Naive B cell (primary cell): ENCODE measurements at regions not wholly inside any gene's neighbourhood (a gene's known extent, or its start where the extent isn't known, plus 50 kb on each side); places are given as distances from the start of the nearest gene placed in this dataset.
A peak's percentile ranks its signal among the peaks of the same experiment; 100 is the strongest.

ENCODE experiments used
- ATAC-seq, 2 donors: fragments of 150-1000 bp; cut with Tn5 transposase; 2 replicates each; pipeline ENCODE4 v1.10.0; 2021; ENCODE audit warnings: low read depth in 2 of 2, mild to moderate bottlenecking in 2 of 2, moderate library complexity in 2 of 2
- DNase-seq: peaks from one replicate; pipeline ENCODE4 v3.0.0; 2022
- H3K27ac Mint-ChIP-seq, 6 donors: one replicate each; pipeline ENCODE4 v1.8.0; 2020 to 2022; ENCODE audit warnings: mild to moderate bottlenecking in 6 of 6, mixed read lengths in 6 of 6, moderate library complexity in 5 of 6, inconsistent platforms in 2 of 6
- H3K27me3 Mint-ChIP-seq, 3 donors: one replicate each; pipeline ENCODE4 v1.8.0; 2021 to 2022; ENCODE audit warnings: mixed read lengths in 3 of 3, mild to moderate bottlenecking in 1 of 3
- H3K36me3 Mint-ChIP-seq, 2 donors: one replicate each; pipeline ENCODE4 v1.8.0; 2020 to 2022; ENCODE audit warnings: mixed read lengths in 2 of 2, inconsistent platforms in 1 of 2, mild to moderate bottlenecking in 1 of 2
- H3K4me1 Mint-ChIP-seq, 3 donors: one replicate each; pipeline ENCODE4 v1.8.0; 2020 to 2022; ENCODE audit warnings: mixed read lengths in 3 of 3, inconsistent platforms in 1 of 3, mild to moderate bottlenecking in 1 of 3, moderate library complexity in 1 of 3
- H3K4me3 Mint-ChIP-seq, 8 donors: one replicate each; pipeline ENCODE4 v1.8.0; 2020 to 2022; ENCODE audit warnings: mild to moderate bottlenecking in 8 of 8, mixed read lengths in 8 of 8, moderate library complexity in 8 of 8, inconsistent platforms in 2 of 8
- H3K9me3 Mint-ChIP-seq, 7 donors: one replicate each; pipeline ENCODE4 v1.8.0; 2020 to 2022; ENCODE audit warnings: mixed read lengths in 7 of 7, mild to moderate bottlenecking in 5 of 7, inconsistent platforms in 2 of 7, moderate library complexity in 1 of 7

DNA sequence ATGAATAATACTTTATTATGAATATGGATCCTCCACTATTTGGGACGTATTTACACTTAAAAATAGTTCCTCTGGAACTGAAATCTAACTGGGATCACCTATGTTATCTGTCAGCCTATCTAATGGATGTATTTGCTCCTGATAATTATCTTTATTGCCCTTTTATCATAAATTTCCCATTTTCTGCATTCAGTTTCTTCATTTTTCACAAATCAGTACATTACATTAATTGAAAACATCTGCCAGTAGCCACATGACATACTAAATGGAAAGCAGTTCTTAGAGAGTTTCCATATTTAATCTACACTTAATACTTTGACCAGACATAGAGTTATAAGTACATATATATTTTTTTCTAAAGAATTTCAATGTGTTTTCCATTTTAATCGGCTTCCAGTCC lies 888.8 kb downstream of the SLITRK6 start:
- Mint-ChIP-seq H3K4me1 (no peaks in the 10 kb centered on the region), H3K36me3 (no peaks in the 10 kb centered on the region), H3K9me3 (peaks cover 0 to 3% (median 0%) of the 10 kb centered on the region in 7 donors), H3K27me3 (no peaks in the 10 kb centered on the region), H3K4me3 (no peak overlapping the region), H3K27ac (no peak overlapping the region)
- DNase-seq (no peak), ATAC-seq (no peak)

- H3K27me3 Mint-ChIP-seq, result no peaks in the 10 kb centered on the region
- DNase-seq (no peak), ATAC-seq (no peak)
- H3K36me3 Mint-ChIP-seq, result peaks cover 0 to 3% of the 10 kb centered on the region in 2 donors
- peaks cover 0 to 4% (median 0%) of the 10 kb centered on the region in 7 donors for H3K9me3 Mint-ChIP-seq
- H3K4me3 Mint-ChIP-seq, result no peak overlapping the region
- H3K4me1 Mint-ChIP-seq, result peaks cover 0 to 8% (median 0%) of the 10 kb centered on the region in 3 donors
- no peak overlapping the region for H3K27ac Mint-ChIP-seq
Observed at GRCh38 chr13:84903391-84903790, 895.8 kb downstream of the SLITRK6 start.

- peaks cover 0 to 8% (median 0%) of the 10 kb centered on the region in 3 donors for H3K4me1 Mint-ChIP-seq
- peaks cover 0 to 4% (median 0%) of the 10 kb centered on the region in 7 donors for H3K9me3 Mint-ChIP-seq
- peak overlapping the region in 3 of 6 donors; percentile 49 to 85 (median 57) for H3K27ac Mint-ChIP-seq
- ATAC-seq (peak; percentile 37 to 73), DNase-seq (no peak)
- H3K4me3 Mint-ChIP-seq, result no peak overlapping the region
- no peaks in the 10 kb centered on the region for H3K27me3 Mint-ChIP-seq
- peaks cover 0 to 3% of the 10 kb centered on the region in 2 donors for H3K36me3 Mint-ChIP-seq
Observed at GRCh38 chr13:84902243-84902642, 897.0 kb downstream of the SLITRK6 start.

GRCh38 chr13:84896128-84896527 lies 903.1 kb downstream of the SLITRK6 start:
- peaks cover 0 to 3% of the 10 kb centered on the region in 2 donors for H3K36me3 Mint-ChIP-seq
- DNase-seq (peak; percentile 29), ATAC-seq (peak in 1 of 2 donors; percentile 45)

DNA sequence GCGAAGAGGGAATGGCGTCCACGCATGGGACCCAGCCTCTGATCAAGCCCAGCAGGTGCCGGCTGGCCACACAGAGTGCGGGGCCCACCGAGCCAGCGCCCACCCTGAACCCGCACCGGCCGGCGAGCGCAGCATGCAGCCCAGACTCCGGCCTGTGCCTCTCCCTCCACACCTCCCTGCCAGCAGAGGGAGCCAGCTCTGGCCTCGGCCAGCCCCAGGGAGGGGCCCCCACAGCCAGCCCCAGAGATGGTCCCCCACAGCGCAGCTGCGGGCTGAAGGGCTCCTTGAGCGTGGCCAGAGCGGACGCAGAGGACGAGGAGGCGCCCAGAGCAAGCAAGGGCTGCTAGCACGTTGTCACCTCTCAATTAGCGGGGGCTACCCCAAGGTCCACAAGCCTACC lies 904.5 kb downstream of the SLITRK6 start:
- Mint-ChIP-seq H3K27ac (no peak overlapping the region), H3K36me3 (no peaks in the 10 kb centered on the region), H3K9me3 (no peaks in the 10 kb centered on the region), H3K4me3 (no peak overlapping the region), H3K4me1 (no peaks in the 10 kb centered on the region), H3K27me3 (no peaks in the 10 kb centered on the region)
- no peak for ATAC-seq
- DNase-seq, result no peak

More at GRCh38 chr13:84896128-84896527, 903.1 kb downstream of the SLITRK6 start:
- Mint-ChIP-seq H3K9me3 (peaks cover 0 to 4% (median 0%) of the 10 kb centered on the region in 7 donors), H3K27ac (no peak overlapping the region), H3K4me1 (no peaks in the 10 kb centered on the region), H3K4me3 (no peak overlapping the region), H3K27me3 (no peaks in the 10 kb centered on the region)

GRCh38 chr13:84885868-84886267 lies 913.4 kb downstream of the SLITRK6 start:
- Mint-ChIP-seq H3K4me3 (no peak overlapping the region), H3K27ac (no peak overlapping the region), H3K4me1 (no peaks in the 10 kb centered on the region), H3K36me3 (no peaks in the 10 kb centered on the region), H3K9me3 (no peaks in the 10 kb centered on the region), H3K27me3 (no peaks in the 10 kb centered on the region)
- DNase-seq (no peak), ATAC-seq (no peak)

GRCh38 chr13:84873951-84874350 lies 925.3 kb downstream of the SLITRK6 start:
- no peak overlapping the region for H3K4me3 Mint-ChIP-seq
- H3K9me3 Mint-ChIP-seq, result peaks cover 2 to 16% (median 6%) of the 10 kb centered on the region in 7 donors
- DNase-seq (no peak), ATAC-seq (no peak)
- H3K4me1 Mint-ChIP-seq, result no peaks in the 10 kb centered on the region
- no peak overlapping the region for H3K27ac Mint-ChIP-seq
- no peaks in the 10 kb centered on the region for H3K27me3 Mint-ChIP-seq
- no peaks in the 10 kb centered on the region for H3K36me3 Mint-ChIP-seq

DNA sequence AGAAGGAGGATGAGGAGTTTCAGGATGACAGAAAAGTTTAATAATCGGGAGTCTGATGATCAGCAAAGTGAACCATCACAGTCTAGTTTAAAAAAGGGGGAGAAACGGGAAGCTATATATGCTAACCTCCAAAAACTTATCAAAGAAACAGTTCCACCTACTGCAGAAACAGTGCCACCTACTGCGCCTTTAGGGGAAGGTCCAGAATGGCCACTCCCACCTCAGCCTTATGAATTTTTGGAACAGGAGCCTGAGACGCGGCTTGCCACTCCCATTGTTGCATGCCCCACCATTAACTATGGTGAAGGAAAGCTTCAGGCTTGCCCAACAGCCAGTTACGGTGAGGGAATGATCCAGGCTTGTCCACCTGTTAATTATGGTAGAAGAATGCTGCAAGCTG lies 929.0 kb downstream of the SLITRK6 start:
- no peaks in the 10 kb centered on the region for H3K27me3 Mint-ChIP-seq

GRCh38 chr13:84867246-84867645 lies 932.0 kb downstream of the SLITRK6 start:
- Mint-ChIP-seq H3K9me3 (peaks cover 0 to 5% (median 0%) of the 10 kb centered on the region in 7 donors), H3K27ac (no peak overlapping the region), H3K27me3 (no peaks in the 10 kb centered on the region), H3K4me1 (no peaks in the 10 kb centered on the region), H3K36me3 (no peaks in the 10 kb centered on the region), H3K4me3 (no peak overlapping the region)
- no peak for DNase-seq
- ATAC-seq, result no peak

More for the DNA sequence above, 929.0 kb downstream of the SLITRK6 start:
- ATAC-seq (no peak), DNase-seq (no peak)
- H3K4me1 Mint-ChIP-seq, result no peaks in the 10 kb centered on the region
- H3K27ac Mint-ChIP-seq, result no peak overlapping the region
- H3K9me3 Mint-ChIP-seq, result peaks cover 0 to 5% (median 0%) of the 10 kb centered on the region in 7 donors
- H3K36me3 Mint-ChIP-seq, result no peaks in the 10 kb centered on the region
- no peak overlapping the region for H3K4me3 Mint-ChIP-seq

DNA sequence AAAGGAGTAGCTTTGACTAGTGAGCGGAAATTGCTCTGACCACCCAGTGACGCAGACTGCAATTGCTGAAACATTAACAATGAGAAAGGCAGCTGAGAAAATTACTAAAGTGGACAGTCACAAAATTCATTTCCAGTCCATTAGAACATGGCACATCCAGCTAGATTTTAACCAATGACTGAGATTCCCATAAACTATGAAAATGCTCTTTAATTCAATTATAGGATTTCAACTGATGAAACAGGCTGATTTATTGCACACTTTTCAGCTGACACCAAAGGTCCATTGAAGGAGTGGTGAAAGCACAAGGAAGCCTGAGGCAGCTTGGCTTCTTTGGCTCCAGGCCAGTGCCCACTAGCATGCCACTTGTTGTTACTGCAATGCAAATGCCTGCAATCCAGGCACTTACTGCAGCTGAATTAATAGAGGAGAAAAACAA lies 933.4 kb downstream of the SLITRK6 start:
- no peaks in the 10 kb centered on the region for H3K27me3 Mint-ChIP-seq
- no peak for DNase-seq
- peaks cover 0 to 4% (median 0%) of the 10 kb centered on the region in 7 donors for H3K9me3 Mint-ChIP-seq
- ATAC-seq, result no peak
- no peaks in the 10 kb centered on the region for H3K4me1 Mint-ChIP-seq
- no peak overlapping the region for H3K4me3 Mint-ChIP-seq
- H3K27ac Mint-ChIP-seq, result no peak overlapping the region
- no peaks in the 10 kb centered on the region for H3K36me3 Mint-ChIP-seq

GRCh38 chr13:84864341-84864740 lies 934.9 kb downstream of the SLITRK6 start:
- Mint-ChIP-seq H3K36me3 (no peaks in the 10 kb centered on the region), H3K4me1 (no peaks in the 10 kb centered on the region), H3K27ac (no peak overlapping the region), H3K4me3 (no peak overlapping the region), H3K27me3 (no peaks in the 10 kb centered on the region), H3K9me3 (peaks cover 0 to 4% (median 0%) of the 10 kb centered on the region in 7 donors)
- ATAC-seq, result no peak
- DNase-seq, result no peak

- Mint-ChIP-seq H3K4me3 (no peak overlapping the region), H3K9me3 (peaks cover 0 to 5% (median 0%) of the 10 kb centered on the region in 7 donors), H3K36me3 (no peaks in the 10 kb centered on the region), H3K4me1 (no peaks in the 10 kb centered on the region), H3K27me3 (no peaks in the 10 kb centered on the region), H3K27ac (no peak overlapping the region)
- DNase-seq (no peak), ATAC-seq (no peak)
Observed at GRCh38 chr13:84847107-84847506, 952.1 kb downstream of the SLITRK6 start.

- Mint-ChIP-seq H3K36me3 (no peaks in the 10 kb centered on the region), H3K27me3 (no peaks in the 10 kb centered on the region), H3K4me1 (no peaks in the 10 kb centered on the region), H3K4me3 (no peak overlapping the region), H3K27ac (no peak overlapping the region), H3K9me3 (peaks cover 0 to 5% (median 0%) of the 10 kb centered on the region in 7 donors)
- ATAC-seq (no peak), DNase-seq (no peak)
Observed at GRCh38 chr13:84845907-84846619, 953.2 kb downstream of the SLITRK6 start.

- H3K4me1 Mint-ChIP-seq, result no peaks in the 10 kb centered on the region
- H3K36me3 Mint-ChIP-seq, result no peaks in the 10 kb centered on the region
- H3K9me3 Mint-ChIP-seq, result no peaks in the 10 kb centered on the region
- H3K4me3 Mint-ChIP-seq, result no peak overlapping the region
- DNase-seq, result no peak
- no peak for ATAC-seq
- H3K27ac Mint-ChIP-seq, result no peak overlapping the region
- H3K27me3 Mint-ChIP-seq, result no peaks in the 10 kb centered on the region
Observed at GRCh38 chr13:84844473-84844872, 954.7 kb downstream of the SLITRK6 start.
